PC-9 (cell line): ENCODE measurements at regions not wholly inside any gene's neighbourhood (a gene's known extent, or its start where the extent isn't known, plus 50 kb on each side); places are given as distances from the start of the nearest gene placed in this dataset.

ENCODE experiments used
- BruUV-seq: library from RNA; stranded (reverse); fragments of 400-500 nt; replicated peaks from 2 replicates; lab custom pipeline; 2021; lab: Mats Ljungman, UMichigan
- CTCF ChIA-PET: fragments of 300-600 bp; sonication (Branson Sonifier 250); formaldehyde crosslinking; loops from one replicate; lab custom pipeline; 2022; ENCODE audit warnings: antibody characterized with exemption; lab: Charles Lee
- POLR2A ChIA-PET: fragments of 300-600 bp; sonication (Branson Sonifier 250); formaldehyde crosslinking; loops from one replicate; lab custom pipeline; 2022; ENCODE audit warnings: antibody characterized with exemption; ENCODE audit not compliant: unreplicated experiment; lab: Charles Lee
- DNase-seq, 2 experiments: peaks; one replicate each; pipeline versions ENCODE4 v3.0.0 to v3.0.0-alpha.2; 2015 to 2022; ENCODE audit warnings: mixed read lengths in 1 of 2
- H2AFZ ChIP-seq: fragments of 200-600 bp; sonication (generic); 2 replicates; pipeline ENCODE4 v1.8.1; 2017; ENCODE audit warnings: antibody characterized with exemption
- H3F3A ChIP-seq: fragments of 200-600 bp; sonication (generic); 2 replicates; pipeline ENCODE4 v1.8.1; 2017; ENCODE audit warnings: antibody characterized with exemption, mild to moderate bottlenecking, low read depth; ENCODE audit not compliant: insufficient read depth
- H3K27ac ChIP-seq: fragments of 200-600 bp; sonication (generic); 2 replicates; pipeline ENCODE4 v1.6.1; 2016; ENCODE audit warnings: mixed run types
- H3K27me3 ChIP-seq: fragments of 200-600 bp; sonication (generic); 2 replicates; pipeline ENCODE4 v1.6.1; 2016; ENCODE audit warnings: low read depth, mixed run types; ENCODE audit not compliant: insufficient read depth
- H3K36me3 ChIP-seq: fragments of 200-600 bp; sonication (generic); 2 replicates; pipeline ENCODE4 v1.6.1; 2016; ENCODE audit warnings: low read depth, mixed run types
- H3K4me1 ChIP-seq: fragments of 200-600 bp; sonication (generic); replicated peaks from 2 replicates; pipeline ENCODE4 v1.6.1; 2016; ENCODE audit warnings: mixed run types; ENCODE audit not compliant: insufficient read depth
- H3K4me2 ChIP-seq: fragments of 200-600 bp; sonication (generic); 2 replicates; pipeline ENCODE4 v1.6.1; 2017; ENCODE audit warnings: mixed run types
- H3K4me3 ChIP-seq: fragments of 200-600 bp; sonication (generic); 2 replicates; pipeline ENCODE4 v1.6.1; 2016; ENCODE audit warnings: mixed run types
- H3K79me2 ChIP-seq: fragments of 200-600 bp; sonication (generic); 2 replicates; pipeline ENCODE4 v1.6.1; 2017; ENCODE audit warnings: low read depth, mixed run types
- H3K9me2 ChIP-seq: fragments of 200-600 bp; sonication (generic); 2 replicates; pipeline ENCODE4 v1.8.1; 2017; ENCODE audit warnings: mild to moderate bottlenecking; ENCODE audit not compliant: insufficient read depth
- H3K9me3 ChIP-seq: fragments of 200-600 bp; sonication (generic); 2 replicates; pipeline ENCODE4 v1.8.1; 2016; ENCODE audit warnings: low read depth; ENCODE audit not compliant: insufficient read depth
- H4K20me1 ChIP-seq: fragments of 200-600 bp; sonication (generic); 2 replicates; pipeline ENCODE4 v1.8.1; 2017; ENCODE audit not compliant: insufficient read depth
- CTCF ChIP-seq: fragments of 200-600 bp; sonication (generic); conservative IDR thresholded peaks from 2 replicates; pipeline ENCODE4 v1.6.1; 2017; ENCODE audit warnings: mixed run types, antibody characterized with exemption, mild to moderate bottlenecking, moderate library complexity
- EZH2 ChIP-seq: fragments of 200-600 bp; sonication (generic); IDR thresholded peaks from 2 replicates; pipeline ENCODE4 v1.8.0; 2017; ENCODE audit warnings: antibody characterized with exemption, low read depth
- intact Hi-C: fragments of 100-400 bp; cut with micrococcal nuclease; formaldehyde crosslinking; loops from one replicate; pipeline ENCODE4 v1.10.0; 2022; ENCODE audit not compliant: unreplicated experiment

GRCh38 chr1:203401199-203401877 lies 50.4 kb upstream of the FMOD start:
- no peaks in the 10 kb centered on the region for H4K20me1 ChIP-seq
- H3F3A ChIP-seq = no peaks in the 10 kb centered on the region
- no peaks in the 10 kb centered on the region for H3K79me2 ChIP-seq
- intact Hi-C loops = no loop called here
- no peak overlapping the region for H3K27ac ChIP-seq
- no peak for TF ChIP-seq EZH2
- TF ChIP-seq CTCF = no peak
- no peaks in the 10 kb centered on the region for H3K4me1 ChIP-seq
- ChIA-PET CTCF (interaction anchor here (0.6 kb wide), 1 partner anchor 43 kb away, joined by 13 read pairs; no protein-coding TSS in a partner anchor), POLR2A (no interaction called here)
- BruUV-seq = no TSS peak
- no peak overlapping the region for H2AFZ ChIP-seq
- H3K36me3 ChIP-seq = no peaks in the 10 kb centered on the region
- H3K9me2 ChIP-seq = no peaks in the 10 kb centered on the region
- no peak overlapping the region for H3K4me2 ChIP-seq
- peaks cover 56% of the 10 kb centered on the region for H3K27me3 ChIP-seq
- no peak for DNase-seq
- H3K4me3 ChIP-seq = no peak overlapping the region
- H3K9me3 ChIP-seq = no peaks in the 10 kb centered on the region

GRCh38 chr1:203402152-203402551 lies 51.2 kb upstream of the FMOD start:
- POLR2A ChIA-PET = interaction anchor here (0.7 kb wide), 1 partner anchor 21 kb away, joined by 3 read pairs; no protein-coding TSS in a partner anchor
- BruUV-seq = no TSS peak
- H3K36me3 ChIP-seq = no peaks in the 10 kb centered on the region
- no peak overlapping the region for H3K4me3 ChIP-seq
- TF ChIP-seq EZH2 = no peak
- TF ChIP-seq CTCF = no peak
- H3K27ac ChIP-seq = no peak overlapping the region
- H3K9me2 ChIP-seq = no peaks in the 10 kb centered on the region
- CTCF ChIA-PET = interaction anchor here (0.5 to 0.6 kb wide), 2 partner anchors 44 to 1422 kb away, joined by 3 to 13 read pairs; no protein-coding TSS in a partner anchor
- H2AFZ ChIP-seq = no peak overlapping the region
- H3K4me1 ChIP-seq = no peaks in the 10 kb centered on the region
- H4K20me1 ChIP-seq = no peaks in the 10 kb centered on the region
- intact Hi-C loops = no loop called here
- H3K4me2 ChIP-seq = no peak overlapping the region
- no peaks in the 10 kb centered on the region for H3K79me2 ChIP-seq
- no peaks in the 10 kb centered on the region for H3K9me3 ChIP-seq
- H3F3A ChIP-seq = no peaks in the 10 kb centered on the region
- peaks cover 56% of the 10 kb centered on the region for H3K27me3 ChIP-seq
- DNase-seq = no peak

GRCh38 chr1:203402629-203403337 lies 51.9 kb upstream of the FMOD start:
- Histone ChIP-seq H3K79me2 (no peaks in the 10 kb centered on the region), H3K4me3 (no peak overlapping the region), H2AFZ (no peak overlapping the region), H3K4me1 (no peaks in the 10 kb centered on the region), H3K4me2 (no peak overlapping the region), H3K27me3 (peaks cover 51% of the 10 kb centered on the region), H3K9me3 (no peaks in the 10 kb centered on the region), H3K9me2 (no peaks in the 10 kb centered on the region), H3K36me3 (no peaks in the 10 kb centered on the region), H3K27ac (no peak overlapping the region), H4K20me1 (no peaks in the 10 kb centered on the region), H3F3A (no peaks in the 10 kb centered on the region)
- ChIA-PET POLR2A (interaction anchor here (0.7 kb wide), 1 partner anchor 21 kb away, joined by 3 read pairs; no protein-coding TSS in a partner anchor), CTCF (interaction anchor here (0.5 kb wide), 1 partner anchor 1422 kb away, joined by 3 read pairs; no protein-coding TSS in a partner anchor)
- no TSS peak for BruUV-seq
- TF ChIP-seq CTCF = no peak
- TF ChIP-seq EZH2 = no peak
- intact Hi-C loops = no loop called here
- no peak for DNase-seq
